ENCODE measurements at regions not wholly inside any gene's neighbourhood (a gene's known extent, or its start where the extent isn't known, plus 50 kb on each side); places are given as distances from the start of the nearest gene placed in this dataset.

- TF ChIP-seq, protein P1, sequence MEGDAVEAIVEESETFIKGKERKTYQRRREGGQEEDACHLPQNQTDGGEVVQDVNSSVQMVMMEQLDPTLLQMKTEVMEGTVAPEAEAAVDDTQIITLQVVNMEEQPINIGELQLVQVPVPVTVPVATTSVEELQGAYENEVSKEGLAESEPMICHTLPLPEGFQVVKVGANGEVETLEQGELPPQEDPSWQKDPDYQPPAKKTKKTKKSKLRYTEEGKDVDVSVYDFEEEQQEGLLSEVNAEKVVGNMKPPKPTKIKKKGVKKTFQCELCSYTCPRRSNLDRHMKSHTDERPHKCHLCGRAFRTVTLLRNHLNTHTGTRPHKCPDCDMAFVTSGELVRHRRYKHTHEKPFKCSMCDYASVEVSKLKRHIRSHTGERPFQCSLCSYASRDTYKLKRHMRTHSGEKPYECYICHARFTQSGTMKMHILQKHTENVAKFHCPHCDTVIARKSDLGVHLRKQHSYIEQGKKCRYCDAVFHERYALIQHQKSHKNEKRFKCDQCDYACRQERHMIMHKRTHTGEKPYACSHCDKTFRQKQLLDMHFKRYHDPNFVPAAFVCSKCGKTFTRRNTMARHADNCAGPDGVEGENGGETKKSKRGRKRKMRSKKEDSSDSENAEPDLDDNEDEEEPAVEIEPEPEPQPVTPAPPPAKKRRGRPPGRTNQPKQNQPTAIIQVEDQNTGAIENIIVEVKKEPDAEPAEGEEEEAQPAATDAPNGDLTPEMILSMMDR (conservative IDR thresholded peaks at IDR 0.05; ENCODE audit: low read depth, low read length), result no peak
- no peak for DNase-seq (ENCODE audit: low read depth)
- no peak overlapping the region for H3K4me3 ChIP-seq (ENCODE audit: low read depth, low read length)
These were observed 507.5 kb upstream of the STXBP6 start for GRCh38 chr14:25557466-25557865.

DNA sequence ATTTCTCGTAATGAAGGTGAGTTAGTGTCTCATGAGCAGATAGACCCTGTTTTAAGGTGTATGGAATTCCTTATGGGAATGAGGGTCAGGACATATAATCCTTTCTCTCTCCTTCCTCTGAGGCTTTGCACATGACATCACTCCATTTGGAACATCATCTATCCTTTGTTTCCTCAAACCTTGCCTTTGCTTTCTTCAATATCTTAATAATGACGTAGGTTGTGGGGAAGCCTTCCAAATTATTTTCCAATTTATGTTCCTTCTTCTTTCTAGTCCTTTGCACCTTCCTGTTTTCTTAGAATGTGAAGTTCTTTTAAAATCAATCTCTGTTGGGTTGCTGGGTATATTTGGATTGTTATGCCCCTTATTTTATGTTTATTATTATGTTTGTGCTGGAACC is 502.9 kb upstream of the STXBP6 start:
- TF ChIP-seq, protein P1 (conservative IDR thresholded peaks at IDR 0.05; ENCODE audit: low read depth, low read length), result no peak
- no peak for DNase-seq (ENCODE audit: low read depth)
- H3K4me3 ChIP-seq (ENCODE audit: low read depth, low read length), result no peak overlapping the region

GRCh38 chr14:25551674-25552073 is 501.7 kb upstream of the STXBP6 start:
- TF ChIP-seq, protein P1 (conservative IDR thresholded peaks at IDR 0.05; ENCODE audit: low read depth, low read length), result no peak
- H3K4me3 ChIP-seq (ENCODE audit: low read depth, low read length), result no peak overlapping the region
- no peak for DNase-seq (ENCODE audit: low read depth)

DNA sequence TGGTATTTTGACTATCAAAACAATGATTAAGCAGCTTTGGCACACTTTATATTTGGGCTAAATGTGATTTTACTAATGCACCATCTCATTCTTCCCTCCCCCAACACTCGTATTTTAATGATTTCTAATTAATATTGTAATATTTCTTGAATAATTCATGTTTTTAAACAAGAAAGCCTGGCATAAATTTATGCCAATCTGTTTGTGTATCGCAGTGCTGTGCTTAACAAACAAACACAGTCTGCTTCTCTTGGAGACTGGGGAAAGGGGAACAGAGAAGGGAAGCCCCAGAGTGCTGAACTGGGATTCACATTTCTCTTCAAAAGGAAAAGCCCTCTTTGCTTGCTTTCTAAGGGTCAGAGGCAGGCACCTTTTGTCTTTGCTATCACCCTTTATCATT is 496.9 kb upstream of the STXBP6 start:
- H3K4me3 ChIP-seq (ENCODE audit: low read depth, low read length), result no peak overlapping the region
- no peak for DNase-seq (ENCODE audit: low read depth)
- TF ChIP-seq, protein P1 (conservative IDR thresholded peaks at IDR 0.05; ENCODE audit: low read depth, low read length), result no peak

GRCh38 chr14:25537846-25538455 is 488.0 kb upstream of the STXBP6 start:
- no peak overlapping the region for H3K4me3 ChIP-seq (ENCODE audit: low read depth, low read length)
- TF ChIP-seq, protein P1 (conservative IDR thresholded peaks at IDR 0.05; ENCODE audit: low read depth, low read length), result peak; percentile 30
- peak; percentile 2 for DNase-seq (ENCODE audit: low read depth)

DNA sequence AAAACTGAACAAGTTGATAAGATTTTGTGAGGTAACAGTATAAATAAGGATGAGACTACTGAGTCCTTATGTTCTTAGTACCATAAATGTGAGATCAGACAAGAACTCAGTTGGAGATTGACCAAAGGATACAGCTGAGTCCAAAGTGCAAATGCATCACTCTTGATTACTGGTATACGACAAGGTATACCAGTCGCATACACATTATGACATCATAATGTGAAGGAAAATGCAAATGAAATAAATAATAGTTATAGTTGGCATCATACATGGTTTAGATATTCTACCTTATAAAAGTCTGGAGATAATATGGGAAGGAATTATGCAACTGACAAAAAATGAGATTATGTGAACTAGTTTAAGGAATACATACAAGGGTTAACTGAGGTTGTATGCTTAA is 476.3 kb upstream of the STXBP6 start:
- no peak overlapping the region for H3K4me3 ChIP-seq (ENCODE audit: low read depth, low read length)
- no peak for DNase-seq (ENCODE audit: low read depth)
- TF ChIP-seq, protein P1 (conservative IDR thresholded peaks at IDR 0.05; ENCODE audit: low read depth, low read length), result no peak

DNA sequence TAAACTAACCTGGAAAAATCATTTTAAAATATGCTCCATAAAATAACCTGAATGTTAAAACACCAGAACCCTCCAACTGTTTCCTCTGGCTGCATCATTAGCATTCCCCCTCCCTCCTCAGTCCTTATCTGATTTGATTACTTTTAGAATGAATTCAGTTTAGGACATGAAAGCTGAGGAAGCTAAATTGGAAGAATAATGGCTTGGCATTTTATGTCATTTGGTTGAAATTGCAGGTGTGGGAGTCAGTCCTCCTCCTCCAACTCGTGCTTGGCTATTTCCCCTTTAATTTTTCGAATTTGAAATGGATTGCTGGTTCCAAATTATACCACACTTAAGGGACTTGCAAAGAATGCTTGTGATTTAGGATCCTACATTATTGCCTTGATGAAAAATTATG is 473.0 kb upstream of the STXBP6 start:
- TF ChIP-seq, protein P1 (conservative IDR thresholded peaks at IDR 0.05; ENCODE audit: low read depth, low read length), result no peak
- DNase-seq (ENCODE audit: low read depth), result no peak
- no peak overlapping the region for H3K4me3 ChIP-seq (ENCODE audit: low read depth, low read length)

Data from choroid plexus epithelial cell (primary cell).